ENCODE measurements at regions not wholly inside any gene's neighbourhood (a gene's known extent, or its start where the extent isn't known, plus 50 kb on each side); places are given as distances from the start of the nearest gene placed in this dataset.

GRCh38 chr15:61697796-61698195 lies 362.5 kb downstream of the VPS13C start:
- DNase-seq (ENCODE audit: extremely low spot score): no peak
- POLR2A ChIA-PET: no interaction called here
- CTCF ChIA-PET: no interaction called here
- no peak for TF ChIP-seq ARNT (IDR thresholded peaks at IDR 0.05)
- TF ChIP-seq ELF4 (IDR thresholded peaks at IDR 0.05): no peak
- no peak for TF ChIP-seq SUZ12 (IDR thresholded peaks at IDR 0.05)
- TF ChIP-seq HDGF (IDR thresholded peaks at IDR 0.05; ENCODE audit: borderline replicate concordance): no peak
- TF ChIP-seq, protein P1, sequence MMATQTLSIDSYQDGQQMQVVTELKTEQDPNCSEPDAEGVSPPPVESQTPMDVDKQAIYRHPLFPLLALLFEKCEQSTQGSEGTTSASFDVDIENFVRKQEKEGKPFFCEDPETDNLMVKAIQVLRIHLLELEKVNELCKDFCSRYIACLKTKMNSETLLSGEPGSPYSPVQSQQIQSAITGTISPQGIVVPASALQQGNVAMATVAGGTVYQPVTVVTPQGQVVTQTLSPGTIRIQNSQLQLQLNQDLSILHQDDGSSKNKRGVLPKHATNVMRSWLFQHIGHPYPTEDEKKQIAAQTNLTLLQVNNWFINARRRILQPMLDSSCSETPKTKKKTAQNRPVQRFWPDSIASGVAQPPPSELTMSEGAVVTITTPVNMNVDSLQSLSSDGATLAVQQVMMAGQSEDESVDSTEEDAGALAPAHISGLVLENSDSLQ (IDR thresholded peaks at IDR 0.05): no peak
- TF ChIP-seq NFRKB (IDR thresholded peaks at IDR 0.05): no peak
- TF ChIP-seq CTBP1 (IDR thresholded peaks at IDR 0.05; ENCODE audit: borderline replicate concordance): no peak
- no peak for TF ChIP-seq ZNF384 (IDR thresholded peaks at IDR 0.05)
- no peak for TF ChIP-seq FOXK2 (IDR thresholded peaks at IDR 0.05)
- no peak for TF ChIP-seq SP1 (IDR thresholded peaks at IDR 0.05)
- TF ChIP-seq LEF1 (IDR thresholded peaks at IDR 0.05; ENCODE audit: borderline replicate concordance): no peak

- ChIA-PET POLR2A (no interaction called here), CTCF (no interaction called here)
- TF ChIP-seq BHLHE40 (IDR thresholded peaks at IDR 0.05; ENCODE audit: borderline replicate concordance): no peak
- no peak for TF ChIP-seq L3MBTL2 (conservative IDR thresholded peaks at IDR 0.05)
- no peak for TF ChIP-seq SP1 (IDR thresholded peaks at IDR 0.05)
- TF ChIP-seq TARDBP (IDR thresholded peaks at IDR 0.05): no peak
- TF ChIP-seq NFRKB (IDR thresholded peaks at IDR 0.05): no peak
- TF ChIP-seq HDGF (IDR thresholded peaks at IDR 0.05; ENCODE audit: borderline replicate concordance): no peak
- TF ChIP-seq FOXM1 (IDR thresholded peaks at IDR 0.05; ENCODE audit: borderline replicate concordance): no peak
- TF ChIP-seq SUZ12 (IDR thresholded peaks at IDR 0.05): no peak
- no peak for TF ChIP-seq ELF4 (IDR thresholded peaks at IDR 0.05)
- TF ChIP-seq FOXA1 (IDR thresholded peaks at IDR 0.05): no peak
- TF ChIP-seq ARNT (IDR thresholded peaks at IDR 0.05): no peak
- TF ChIP-seq FOXK2 (IDR thresholded peaks at IDR 0.05): no peak
- no peak for TF ChIP-seq ZNF384 (IDR thresholded peaks at IDR 0.05)
- no peak for TF ChIP-seq CTBP1 (IDR thresholded peaks at IDR 0.05; ENCODE audit: borderline replicate concordance)
- DNase-seq (ENCODE audit: extremely low spot score): no peak
Measured at GRCh38 chr15:61689067-61689466, 371.2 kb downstream of the VPS13C start.

DNA sequence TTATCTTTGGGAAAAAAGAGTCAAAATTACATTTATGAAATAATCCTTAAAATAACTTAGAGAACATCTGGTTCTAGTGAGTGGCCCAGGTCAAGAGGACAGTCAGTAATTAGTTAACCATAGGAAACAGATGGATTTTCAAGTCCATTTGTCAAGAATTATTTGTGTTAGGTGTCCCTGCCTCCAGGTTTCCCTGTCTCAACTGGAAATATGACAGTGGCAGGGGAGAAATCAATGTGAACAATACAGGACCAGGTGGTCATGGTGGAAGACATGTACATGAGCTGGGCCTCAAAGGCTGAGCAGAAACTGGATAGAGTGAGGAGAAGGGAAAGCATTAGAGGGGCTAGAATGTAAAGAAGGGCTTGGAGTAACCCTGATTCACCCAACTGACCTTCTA lies 372.6 kb downstream of the VPS13C start:
- DNase-seq (ENCODE audit: extremely low spot score): no peak
- TF ChIP-seq FOXM1 (IDR thresholded peaks at IDR 0.05; ENCODE audit: borderline replicate concordance) (no peak), L3MBTL2 (conservative IDR thresholded peaks at IDR 0.05) (no peak)
- CTCF ChIA-PET: no interaction called here
- POLR2A ChIA-PET: no interaction called here

GRCh38 chr15:61687124-61687523 lies 373.1 kb downstream of the VPS13C start:
- TF ChIP-seq, protein P1 (IDR thresholded peaks at IDR 0.05): no peak
- TF ChIP-seq ZNF384 (IDR thresholded peaks at IDR 0.05): no peak
- TF ChIP-seq HDGF (IDR thresholded peaks at IDR 0.05; ENCODE audit: borderline replicate concordance): no peak
- no peak for TF ChIP-seq LEF1 (IDR thresholded peaks at IDR 0.05; ENCODE audit: borderline replicate concordance)
- no peak for TF ChIP-seq BHLHE40 (IDR thresholded peaks at IDR 0.05; ENCODE audit: borderline replicate concordance)
- TF ChIP-seq TARDBP (IDR thresholded peaks at IDR 0.05): no peak
- no peak for TF ChIP-seq NFRKB (IDR thresholded peaks at IDR 0.05)
- no peak for TF ChIP-seq L3MBTL2 (conservative IDR thresholded peaks at IDR 0.05)
- no peak for TF ChIP-seq CTBP1 (IDR thresholded peaks at IDR 0.05; ENCODE audit: borderline replicate concordance)
- no peak for DNase-seq (ENCODE audit: extremely low spot score)
- POLR2A ChIA-PET: no interaction called here
- CTCF ChIA-PET: no interaction called here

- TF ChIP-seq ARNT (IDR thresholded peaks at IDR 0.05) (no peak), CTBP1 (IDR thresholded peaks at IDR 0.05; ENCODE audit: borderline replicate concordance) (no peak), L3MBTL2 (conservative IDR thresholded peaks at IDR 0.05) (no peak), FOXA1 (IDR thresholded peaks at IDR 0.05) (no peak), SP1 (IDR thresholded peaks at IDR 0.05) (no peak), TARDBP (IDR thresholded peaks at IDR 0.05) (no peak), SUZ12 (IDR thresholded peaks at IDR 0.05) (no peak), NFRKB (IDR thresholded peaks at IDR 0.05) (no peak), ELF4 (IDR thresholded peaks at IDR 0.05) (no peak), HDGF (IDR thresholded peaks at IDR 0.05; ENCODE audit: borderline replicate concordance) (no peak), FOXM1 (IDR thresholded peaks at IDR 0.05; ENCODE audit: borderline replicate concordance) (no peak), LEF1 (IDR thresholded peaks at IDR 0.05; ENCODE audit: borderline replicate concordance) (no peak), FOXK2 (IDR thresholded peaks at IDR 0.05) (no peak), BHLHE40 (IDR thresholded peaks at IDR 0.05; ENCODE audit: borderline replicate concordance) (no peak), ZNF384 (IDR thresholded peaks at IDR 0.05) (no peak)
- TF ChIP-seq, protein P1 (IDR thresholded peaks at IDR 0.05): no peak
- DNase-seq (ENCODE audit: extremely low spot score): no peak
- POLR2A ChIA-PET: no interaction called here
- CTCF ChIA-PET: no interaction called here
Measured at GRCh38 chr15:61685971-61686370, 374.3 kb downstream of the VPS13C start.

DNA sequence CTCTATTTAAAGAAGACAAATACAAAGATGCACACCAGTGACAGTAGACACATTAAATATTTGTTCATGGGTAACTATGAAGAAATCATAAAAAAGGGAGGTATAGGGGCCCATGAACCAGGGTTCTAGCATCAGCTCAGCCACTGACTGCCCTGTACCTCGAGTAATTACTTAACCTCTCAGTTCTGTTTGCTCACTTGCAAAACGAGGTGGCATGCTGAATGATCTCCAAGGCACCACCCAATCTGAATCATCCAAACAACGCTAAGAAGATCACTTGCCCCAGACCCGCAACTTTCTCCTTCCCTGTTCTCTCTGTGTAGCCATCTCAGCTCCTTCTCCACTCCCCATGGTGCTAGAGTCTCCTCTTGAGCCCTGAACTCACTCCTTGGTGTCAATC lies 374.7 kb downstream of the VPS13C start:
- no peak for DNase-seq (ENCODE audit: extremely low spot score)
- TF ChIP-seq ZNF384 (IDR thresholded peaks at IDR 0.05) (no peak), TARDBP (IDR thresholded peaks at IDR 0.05) (no peak), BHLHE40 (IDR thresholded peaks at IDR 0.05; ENCODE audit: borderline replicate concordance) (no peak), FOXA1 (IDR thresholded peaks at IDR 0.05) (no peak), SP1 (IDR thresholded peaks at IDR 0.05) (no peak), FOXM1 (IDR thresholded peaks at IDR 0.05; ENCODE audit: borderline replicate concordance) (no peak), CTBP1 (IDR thresholded peaks at IDR 0.05; ENCODE audit: borderline replicate concordance) (no peak), LEF1 (IDR thresholded peaks at IDR 0.05; ENCODE audit: borderline replicate concordance) (no peak), FOXK2 (IDR thresholded peaks at IDR 0.05) (no peak), NFRKB (IDR thresholded peaks at IDR 0.05) (no peak), ELF4 (IDR thresholded peaks at IDR 0.05) (no peak), HDGF (IDR thresholded peaks at IDR 0.05; ENCODE audit: borderline replicate concordance) (no peak), ARNT (IDR thresholded peaks at IDR 0.05) (no peak), SUZ12 (IDR thresholded peaks at IDR 0.05) (no peak), L3MBTL2 (conservative IDR thresholded peaks at IDR 0.05) (no peak)
- TF ChIP-seq, protein P1 (IDR thresholded peaks at IDR 0.05): no peak
- ChIA-PET CTCF (no interaction called here), POLR2A (no interaction called here)

Data from HEK293T (cell line).